Stomach (tissue), 8 donors: ENCODE measurements at regions not wholly inside any gene's neighbourhood (a gene's known extent, or its start where the extent isn't known, plus 50 kb on each side); places are given as distances from the start of the nearest gene placed in this dataset.
"Not testable (repeated sequence)": the region's sequence is repeated elsewhere in the genome, so short reads cannot be mapped to it uniquely, and the experiment has no call there.

Source experiments
- DNase-seq, 2 donors: peaks; one replicate each; pipeline versions ENCODE4 v3.0.0 to v3.0.0-alpha.2; 2013 to 2019
- H3K27ac ChIP-seq, 5 donors: fragments of 200-600 bp in 4 of 5; sonication (generic) in 4 of 5; one replicate each; pipeline ENCODE4 v1.5.1; 2013 to 2019; ENCODE audit warnings: mild to moderate bottlenecking in 1 of 5, moderate library complexity in 1 of 5
- H3K27me3 ChIP-seq, 3 donors: fragments of 200-600 bp; sonication (generic); one replicate each; pipeline ENCODE4 v1.5.1; 2017 to 2019; ENCODE audit warnings: mixed run types in 1 of 3
- H3K36me3 ChIP-seq, 4 donors: fragments of 200-600 bp; sonication (generic); 1 replicate in 3 of 4; 2 replicates in 1 of 4; pipeline ENCODE4 v1.5.1; 2016 to 2019
- H3K4me1 ChIP-seq, 4 donors: fragments of 200-600 bp; sonication (generic); one replicate each; pipeline ENCODE4 v1.5.1; 2016 to 2019
- H3K4me3 ChIP-seq, 4 donors: fragments of 200-600 bp; sonication (generic) in 3 of 4; one replicate each; pipeline ENCODE4 v1.5.1; 2016 to 2019; ENCODE audit warnings: mild to moderate bottlenecking in 1 of 4
- H3K9me3 ChIP-seq, 4 donors: fragments of 200-600 bp; sonication (generic); one replicate each; pipeline ENCODE4 v1.5.1; 2016 to 2019
- WGBS, 5 donors: extraction: QIAGEN DNeasy Blood & Tissue Kit in 3 of 5; methylation state at CpG; one replicate each; pipeline versions ENCODE4 v1.1.5 to v1.1.7; 2013 to 2018; 5-methylcytosine and 5-hydroxymethylcytosine counted together
- intact Hi-C: fragments of 100-400 bp; cut with DNase I; formaldehyde crosslinking; loops from one replicate; pipeline ENCODE4 v1.15.1; 2023; ENCODE audit warnings: low total_unique reads
- small RNA-seq, 4 donors: library from RNA; depleted of rRNA; stranded (forward); fragments of <200 nt; gene quantifications; one replicate each; pipeline ENCODE3, GENCODE V24; 2016
- donor health status: healthy with polysubstance abuse.
- donor health status: Bipolar disorder and iron deficiency.
- donor health status: healthy.

- H3K27ac ChIP-seq, H3K27me3 ChIP-seq, intact Hi-C loops, H3K36me3 ChIP-seq, H3K4me3 ChIP-seq, DNase-seq, H3K4me1 ChIP-seq: not testable (repeated sequence)
- H3K9me3 ChIP-seq: peaks cover 0 to 58% (median 30%) of the 10 kb centered on the region in 4 donors
- WGBS, 5 donors: 86 to 91% (median 89%) methylated on average over 12 of the region's 12 CpGs
These were observed 609.2 kb upstream of the POTED start for GRCh38 chr21:13000390-13000789.

- H3K27me3 ChIP-seq, H3K36me3 ChIP-seq, DNase-seq, H3K4me3 ChIP-seq, H3K4me1 ChIP-seq, H3K27ac ChIP-seq, intact Hi-C loops: not testable (repeated sequence)
- peaks cover 0 to 32% (median 22%) of the 10 kb centered on the region in 4 donors for H3K9me3 ChIP-seq
- WGBS, 5 donors: 66 to 81% (median 70%) methylated on average over 11 to 26 of the region's 26 CpGs
These were observed 571.9 kb upstream of the POTED start for GRCh38 chr21:13037716-13038115.

- WGBS, 5 donors: 31 to 55% (median 49%) methylated on average over 1 to 2 of the region's 3 CpGs
- H3K4me3 ChIP-seq, intact Hi-C loops, H3K4me1 ChIP-seq, H3K36me3 ChIP-seq, H3K27me3 ChIP-seq, DNase-seq, H3K9me3 ChIP-seq, H3K27ac ChIP-seq: not testable (repeated sequence)
These were observed 556.8 kb upstream of the POTED start for GRCh38 chr21:13052816-13053215.

Small RNA genes in the stretch of these regions (small RNA-seq; reads per million reads assigned to genes)
- gene RNU6-614P: 0 reads per million in 4 donors
